ENCODE measurements at regions not wholly inside any gene's neighbourhood (a gene's known extent, or its start where the extent isn't known, plus 50 kb on each side); places are given as distances from the start of the nearest gene placed in this dataset.

DNA sequence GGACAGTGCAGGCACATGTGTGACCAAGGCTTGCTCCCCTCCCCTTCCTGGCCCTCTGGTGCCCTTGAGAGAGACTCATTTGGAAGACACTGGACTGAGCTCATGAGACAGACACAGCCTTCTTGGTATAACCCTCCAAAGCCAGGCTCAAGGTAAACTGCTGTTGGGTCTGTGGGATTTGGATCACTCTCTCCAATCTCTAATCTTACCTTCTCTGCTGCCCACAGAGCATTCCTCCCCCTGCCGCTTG lies 105.0 kb upstream of the MAMLD1 start:
- TF ChIP-seq EZH2 (IDR thresholded peaks at IDR 0.05; ENCODE audit: insufficient read depth, poor library complexity, severe bottlenecking) (no peak), EZH2phosphoT487 (IDR thresholded peaks at IDR 0.05; ENCODE audit: insufficient read depth, low read depth) (no peak)
